ENCODE measurements at regions not wholly inside any gene's neighbourhood (a gene's known extent, or its start where the extent isn't known, plus 50 kb on each side); places are given as distances from the start of the nearest gene placed in this dataset.

DNA sequence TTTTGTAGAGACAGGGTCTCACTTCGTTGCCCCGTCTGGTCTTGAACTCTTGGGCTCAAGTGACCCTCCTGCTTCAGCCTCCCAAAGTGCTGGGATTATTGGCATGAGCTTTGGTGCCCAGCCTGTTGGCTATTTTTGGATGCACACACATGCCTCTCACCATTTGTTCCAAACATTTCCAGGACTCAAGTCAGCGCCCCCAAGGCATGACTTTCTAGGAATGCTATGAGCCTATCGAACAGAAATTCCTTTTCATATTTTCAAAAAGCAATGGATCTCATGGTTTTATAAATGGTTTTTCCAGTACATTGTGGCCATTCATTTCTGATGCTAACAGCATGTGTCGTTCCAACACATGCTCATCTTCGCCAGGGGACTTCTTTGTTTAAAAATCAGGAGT is 119.3 kb upstream of the NAA20 start:
- no peak overlapping the region for H3K27ac ChIP-seq
- TF ChIP-seq, protein P1, sequence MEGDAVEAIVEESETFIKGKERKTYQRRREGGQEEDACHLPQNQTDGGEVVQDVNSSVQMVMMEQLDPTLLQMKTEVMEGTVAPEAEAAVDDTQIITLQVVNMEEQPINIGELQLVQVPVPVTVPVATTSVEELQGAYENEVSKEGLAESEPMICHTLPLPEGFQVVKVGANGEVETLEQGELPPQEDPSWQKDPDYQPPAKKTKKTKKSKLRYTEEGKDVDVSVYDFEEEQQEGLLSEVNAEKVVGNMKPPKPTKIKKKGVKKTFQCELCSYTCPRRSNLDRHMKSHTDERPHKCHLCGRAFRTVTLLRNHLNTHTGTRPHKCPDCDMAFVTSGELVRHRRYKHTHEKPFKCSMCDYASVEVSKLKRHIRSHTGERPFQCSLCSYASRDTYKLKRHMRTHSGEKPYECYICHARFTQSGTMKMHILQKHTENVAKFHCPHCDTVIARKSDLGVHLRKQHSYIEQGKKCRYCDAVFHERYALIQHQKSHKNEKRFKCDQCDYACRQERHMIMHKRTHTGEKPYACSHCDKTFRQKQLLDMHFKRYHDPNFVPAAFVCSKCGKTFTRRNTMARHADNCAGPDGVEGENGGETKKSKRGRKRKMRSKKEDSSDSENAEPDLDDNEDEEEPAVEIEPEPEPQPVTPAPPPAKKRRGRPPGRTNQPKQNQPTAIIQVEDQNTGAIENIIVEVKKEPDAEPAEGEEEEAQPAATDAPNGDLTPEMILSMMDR (conservative IDR thresholded peaks at IDR 0.05) = no peak
- TF ChIP-seq ZFX (IDR thresholded peaks at IDR 0.05) = no peak

DNA sequence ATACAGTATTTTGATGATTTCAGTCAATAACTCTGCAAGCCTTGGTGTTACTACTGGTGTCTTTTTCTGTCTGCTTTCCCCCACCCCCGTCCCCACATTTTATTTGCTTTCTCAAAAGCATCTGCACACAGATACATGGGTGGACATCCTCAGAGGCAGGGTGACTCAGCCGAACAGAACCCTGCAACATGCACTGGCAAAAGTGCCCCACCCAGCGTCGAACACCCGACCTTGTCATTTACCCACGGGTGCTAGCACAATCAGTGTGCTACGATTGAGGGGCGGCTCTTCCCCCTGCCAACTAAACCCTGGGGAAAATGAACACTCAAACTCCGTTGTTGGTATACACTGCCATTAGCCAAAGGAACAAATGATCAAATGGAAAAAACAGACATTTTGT is 115.9 kb upstream of the NAA20 start:
- H3K27ac ChIP-seq = no peak overlapping the region
- TF ChIP-seq ZFX (IDR thresholded peaks at IDR 0.05) = no peak
- TF ChIP-seq, protein P1 (conservative IDR thresholded peaks at IDR 0.05) = no peak

DNA sequence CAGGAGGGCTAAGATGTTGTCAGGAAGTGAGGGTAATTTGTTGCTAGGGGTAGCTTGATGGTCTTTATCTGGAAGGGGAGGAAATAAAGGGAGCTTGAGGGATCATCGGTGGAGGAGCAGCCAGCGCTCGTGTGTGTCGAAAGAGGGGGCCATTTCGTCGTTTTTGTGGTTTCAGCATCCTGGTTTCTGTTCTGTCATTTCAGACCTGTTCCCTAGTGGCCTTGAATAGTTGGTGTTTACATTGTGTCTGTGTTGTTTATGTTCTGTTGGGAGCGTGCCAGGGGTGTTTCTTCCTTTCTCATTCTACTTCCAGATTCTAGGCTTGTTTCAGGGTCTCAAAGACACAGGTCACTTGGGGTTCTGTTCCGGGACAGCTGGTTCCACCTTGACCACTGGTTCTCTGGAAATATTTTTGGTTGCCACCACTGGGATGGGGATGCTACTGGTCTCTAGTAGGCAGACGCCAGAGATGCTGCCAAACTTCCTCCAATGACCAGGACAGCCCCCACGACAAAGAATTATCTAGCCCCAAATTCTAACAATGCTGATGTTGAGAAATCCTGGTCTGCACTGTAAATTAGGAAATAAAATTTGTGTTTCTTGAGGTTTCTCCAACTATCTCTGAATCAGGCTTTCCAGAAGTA is 113.9 kb upstream of the NAA20 start:
- TF ChIP-seq ZFX (IDR thresholded peaks at IDR 0.05) = no peak
- TF ChIP-seq, protein P1 (conservative IDR thresholded peaks at IDR 0.05) = peak; percentile 47
- H3K27ac ChIP-seq = no peak overlapping the region

DNA sequence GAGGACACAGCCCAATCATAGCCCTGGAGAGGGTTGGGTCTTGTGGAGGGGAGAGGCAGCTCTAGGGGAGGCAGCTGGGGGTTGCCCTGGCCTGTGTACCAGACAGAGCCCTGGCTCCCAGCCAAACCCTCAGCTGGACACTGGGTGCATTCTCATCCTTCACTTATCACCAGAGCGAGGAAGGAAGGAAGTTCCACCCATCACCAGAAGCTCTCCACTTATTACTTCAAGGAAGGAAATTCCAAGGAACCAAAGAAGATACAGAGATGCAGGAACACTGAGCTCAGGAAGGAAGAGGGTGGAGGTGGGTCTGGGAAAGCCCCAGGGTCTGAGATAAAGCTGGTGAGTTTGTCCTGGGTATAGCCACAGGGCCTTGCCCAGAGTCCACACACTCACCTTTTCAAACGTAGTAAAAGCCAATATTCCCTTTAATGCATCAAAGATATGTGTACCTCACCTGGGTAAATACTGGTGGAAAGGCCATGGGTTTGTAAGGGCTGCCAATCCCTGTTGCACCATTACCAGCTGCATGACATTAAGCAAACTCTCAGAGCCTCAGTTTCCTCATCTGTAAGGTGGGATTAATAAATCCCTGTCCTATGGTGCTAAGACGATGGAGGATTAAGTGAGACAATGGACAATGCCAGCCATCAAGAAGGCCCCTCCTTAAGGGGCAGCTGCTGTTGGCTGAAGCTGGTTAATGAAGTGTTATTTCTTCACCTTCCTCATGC is 109.7 kb upstream of the NAA20 start:
- H3K27ac ChIP-seq = no peak overlapping the region
- TF ChIP-seq, protein P1 (conservative IDR thresholded peaks at IDR 0.05) = no peak
- no peak for TF ChIP-seq ZFX (IDR thresholded peaks at IDR 0.05)

DNA sequence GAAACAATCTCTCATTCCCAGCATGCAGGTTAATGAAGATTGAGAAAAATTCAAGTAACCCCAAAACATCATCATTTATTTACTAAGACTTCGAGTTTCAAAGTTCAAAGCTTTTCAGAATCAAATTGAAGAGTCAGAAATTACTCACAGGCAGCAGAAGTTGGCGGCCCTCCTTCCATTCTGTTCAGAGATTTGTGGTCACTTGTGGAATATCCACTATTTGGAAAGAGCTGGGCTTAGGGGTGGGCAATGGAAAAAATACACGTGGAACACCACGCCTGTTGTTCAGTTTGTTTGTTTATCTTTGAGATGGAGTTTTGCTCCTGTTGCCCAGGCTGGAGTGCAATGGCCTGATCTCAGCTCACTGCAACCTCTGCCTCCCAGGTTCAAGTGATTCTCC is 108.6 kb upstream of the NAA20 start:
- H3K27ac ChIP-seq = no peak overlapping the region
- TF ChIP-seq, protein P1 (conservative IDR thresholded peaks at IDR 0.05) = no peak
- no peak for TF ChIP-seq ZFX (IDR thresholded peaks at IDR 0.05)

DNA sequence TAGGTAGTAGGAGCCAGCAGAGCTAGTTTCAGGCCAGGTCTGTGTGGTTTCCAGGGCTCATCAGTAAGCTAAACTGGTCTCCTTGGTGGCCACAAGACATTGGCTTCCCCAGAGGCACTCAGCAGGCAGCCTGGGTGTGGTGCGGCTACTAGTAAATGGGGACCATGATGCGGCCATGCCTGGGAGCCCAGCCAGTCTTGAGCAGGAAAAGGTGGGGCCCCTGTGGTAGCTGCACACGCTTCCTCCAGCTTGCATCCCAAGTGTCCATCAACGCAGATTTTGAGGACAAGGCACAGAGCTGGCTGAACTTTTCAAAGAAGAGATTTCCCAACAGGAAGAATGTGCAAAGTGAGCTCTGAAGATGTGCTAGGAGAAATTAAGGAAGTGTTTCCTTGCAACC is 107.4 kb upstream of the NAA20 start:
- no peak for TF ChIP-seq ZFX (IDR thresholded peaks at IDR 0.05)
- no peak overlapping the region for H3K27ac ChIP-seq

DNA sequence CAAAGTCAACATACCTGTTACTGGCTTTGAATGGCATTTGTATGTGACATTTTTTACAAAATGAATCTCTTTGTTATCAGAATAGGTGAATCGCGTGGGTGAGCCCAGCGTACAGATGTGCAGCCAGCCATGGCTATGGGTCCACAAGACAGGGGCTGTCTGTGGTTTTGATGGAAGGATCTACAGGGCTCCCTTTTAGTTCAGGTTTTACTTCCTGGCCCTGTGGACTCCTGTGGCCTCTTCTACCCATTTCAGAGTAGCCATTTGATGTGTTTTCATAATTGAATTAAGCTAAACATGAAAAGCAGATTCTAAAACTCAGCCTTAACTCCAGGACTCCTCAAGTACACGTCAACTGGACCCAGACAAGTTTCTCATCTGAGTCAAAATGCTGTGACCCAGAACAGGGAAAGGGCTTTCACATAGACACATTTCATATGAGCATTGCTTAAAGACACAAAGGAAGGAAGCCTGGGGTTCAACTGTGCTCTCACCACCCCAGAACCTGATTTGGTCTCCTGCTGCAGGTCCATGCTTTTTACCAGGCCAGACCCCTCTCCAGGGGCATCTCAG is 105.3 kb upstream of the NAA20 start:
- no peak overlapping the region for H3K27ac ChIP-seq
- TF ChIP-seq, protein P1 (conservative IDR thresholded peaks at IDR 0.05) = no peak
- no peak for TF ChIP-seq ZFX (IDR thresholded peaks at IDR 0.05)
